Loucy (cell line): ENCODE measurements at regions not wholly inside any gene's neighbourhood (a gene's known extent, or its start where the extent isn't known, plus 50 kb on each side); places are given as distances from the start of the nearest gene placed in this dataset.

Experiments
- H2AFZ ChIP-seq: fragments of 200-600 bp; sonication (generic); 2 replicates; pipeline ENCODE4 v1.6.0; 2016; ENCODE audit warnings: antibody characterized with exemption, mild to moderate bottlenecking, low read length, moderate library complexity
- H3F3A ChIP-seq: fragments of 200-600 bp; 2 replicates; pipeline ENCODE4 v1.6.0; 2016; ENCODE audit warnings: antibody characterized with exemption, low read depth, mild to moderate bottlenecking
- H3K27me3 ChIP-seq: fragments of 200-600 bp; sonication (generic); 2 replicates; pipeline ENCODE4 v1.6.1; 2014; ENCODE audit warnings: low read length, mild to moderate bottlenecking; ENCODE audit not compliant: insufficient read depth, poor library complexity, severe bottlenecking
- H3K36me3 ChIP-seq: fragments of 200-600 bp; sonication (generic); 2 replicates; pipeline ENCODE4 v1.6.1; 2016; ENCODE audit warnings: low read length; ENCODE audit not compliant: insufficient read depth
- H3K4me1 ChIP-seq: fragments of 200-600 bp; sonication (generic); 2 replicates; pipeline ENCODE4 v1.5.1; 2014; ENCODE audit warnings: low read length, mild to moderate bottlenecking; ENCODE audit not compliant: insufficient read depth, poor library complexity, severe bottlenecking
- H3K4me2 ChIP-seq: fragments of 200-600 bp; sonication (generic); 2 replicates; pipeline ENCODE4 v1.6.0; 2014; ENCODE audit warnings: antibody characterized with exemption, low read length, low read depth, mild to moderate bottlenecking; ENCODE audit not compliant: poor library complexity, severe bottlenecking
- H3K4me3 ChIP-seq: fragments of 200-600 bp; sonication (generic); 2 replicates; pipeline ENCODE4 v1.5.1; 2014; ENCODE audit warnings: low read length, mild to moderate bottlenecking, mixed read lengths; ENCODE audit not compliant: poor library complexity, severe bottlenecking
- H3K79me2 ChIP-seq: fragments of 200-600 bp; sonication (generic); 2 replicates; pipeline ENCODE4 v1.6.1; 2014; ENCODE audit warnings: low read length; ENCODE audit not compliant: insufficient read depth
- H3K9ac ChIP-seq: fragments of 200-600 bp; sonication (generic); 2 replicates; pipeline ENCODE4 v1.6.0; 2014; ENCODE audit warnings: mild to moderate bottlenecking, low read depth, low read length, moderate library complexity; ENCODE audit not compliant: poor library complexity, severe bottlenecking
- H3K9me2 ChIP-seq: fragments of 200-600 bp; sonication (generic); replicated peaks from 2 replicates; pipeline ENCODE4 v1.6.1; 2016; ENCODE audit warnings: low read depth, low read length, mixed read lengths
- H3K9me3 ChIP-seq: fragments of 200-600 bp; sonication (generic); 2 replicates; pipeline ENCODE4 v1.6.1; 2014; ENCODE audit warnings: mild to moderate bottlenecking, antibody characterized with exemption, low read length, low read depth; ENCODE audit not compliant: insufficient read depth
- H4K20me1 ChIP-seq: fragments of 200-600 bp; sonication (generic); 2 replicates; pipeline ENCODE4 v1.6.0; 2014; ENCODE audit warnings: antibody characterized with exemption, low read length, mild to moderate bottlenecking; ENCODE audit not compliant: insufficient read depth, poor library complexity, severe bottlenecking
- EZH2phosphoT487 ChIP-seq: fragments of 200-600 bp; IDR thresholded peaks from 2 replicates; pipeline ENCODE4 v1.6.1; 2018; ENCODE audit warnings: antibody characterized with exemption, mild to moderate bottlenecking, moderate library complexity, borderline replicate concordance
- TF ChIP-seq, protein P1 (sequence below): fragments of 200-600 bp; sonication (generic); conservative IDR thresholded peaks from 2 replicates; pipeline ENCODE4 v1.5.1; 2014; ENCODE audit warnings: mild to moderate bottlenecking, antibody characterized with exemption, low read length

DNA sequence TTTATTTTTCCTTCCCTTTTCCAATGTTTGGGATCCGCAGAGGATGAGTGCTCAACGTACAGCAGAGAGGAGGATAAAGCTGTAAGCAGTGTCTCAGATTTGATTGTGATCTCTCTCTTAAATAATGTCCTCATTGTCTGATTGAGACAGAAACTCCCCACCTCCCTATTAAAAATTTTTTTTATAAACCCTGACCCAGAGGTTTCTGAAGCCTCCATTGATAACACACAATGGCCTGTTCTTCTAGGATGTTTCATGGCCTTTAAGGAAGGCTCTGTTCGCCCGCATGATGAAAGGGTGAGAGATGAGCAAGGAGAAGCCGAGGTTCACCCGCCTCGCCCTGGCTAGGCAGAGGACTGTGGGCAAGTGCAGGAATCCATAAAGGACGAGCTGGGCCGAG is 138.2 kb upstream of the GAS1 start:
- no peaks in the 10 kb centered on the region for H3K36me3 ChIP-seq
- no peak overlapping the region for H3K9ac ChIP-seq
- no peak overlapping the region for H3K4me2 ChIP-seq
- H3K79me2 ChIP-seq = no peaks in the 10 kb centered on the region
- no peaks in the 10 kb centered on the region for H3K27me3 ChIP-seq
- H4K20me1 ChIP-seq = no peaks in the 10 kb centered on the region
- TF ChIP-seq, protein P1, sequence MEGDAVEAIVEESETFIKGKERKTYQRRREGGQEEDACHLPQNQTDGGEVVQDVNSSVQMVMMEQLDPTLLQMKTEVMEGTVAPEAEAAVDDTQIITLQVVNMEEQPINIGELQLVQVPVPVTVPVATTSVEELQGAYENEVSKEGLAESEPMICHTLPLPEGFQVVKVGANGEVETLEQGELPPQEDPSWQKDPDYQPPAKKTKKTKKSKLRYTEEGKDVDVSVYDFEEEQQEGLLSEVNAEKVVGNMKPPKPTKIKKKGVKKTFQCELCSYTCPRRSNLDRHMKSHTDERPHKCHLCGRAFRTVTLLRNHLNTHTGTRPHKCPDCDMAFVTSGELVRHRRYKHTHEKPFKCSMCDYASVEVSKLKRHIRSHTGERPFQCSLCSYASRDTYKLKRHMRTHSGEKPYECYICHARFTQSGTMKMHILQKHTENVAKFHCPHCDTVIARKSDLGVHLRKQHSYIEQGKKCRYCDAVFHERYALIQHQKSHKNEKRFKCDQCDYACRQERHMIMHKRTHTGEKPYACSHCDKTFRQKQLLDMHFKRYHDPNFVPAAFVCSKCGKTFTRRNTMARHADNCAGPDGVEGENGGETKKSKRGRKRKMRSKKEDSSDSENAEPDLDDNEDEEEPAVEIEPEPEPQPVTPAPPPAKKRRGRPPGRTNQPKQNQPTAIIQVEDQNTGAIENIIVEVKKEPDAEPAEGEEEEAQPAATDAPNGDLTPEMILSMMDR = no peak
- TF ChIP-seq EZH2phosphoT487 = no peak
- H3K4me3 ChIP-seq = no peak overlapping the region
- no peaks in the 10 kb centered on the region for H3K4me1 ChIP-seq
- H3K9me2 ChIP-seq = no peaks in the 10 kb centered on the region
- no peaks in the 10 kb centered on the region for H3F3A ChIP-seq
- H3K9me3 ChIP-seq = no peaks in the 10 kb centered on the region
- H2AFZ ChIP-seq = no peak overlapping the region

DNA sequence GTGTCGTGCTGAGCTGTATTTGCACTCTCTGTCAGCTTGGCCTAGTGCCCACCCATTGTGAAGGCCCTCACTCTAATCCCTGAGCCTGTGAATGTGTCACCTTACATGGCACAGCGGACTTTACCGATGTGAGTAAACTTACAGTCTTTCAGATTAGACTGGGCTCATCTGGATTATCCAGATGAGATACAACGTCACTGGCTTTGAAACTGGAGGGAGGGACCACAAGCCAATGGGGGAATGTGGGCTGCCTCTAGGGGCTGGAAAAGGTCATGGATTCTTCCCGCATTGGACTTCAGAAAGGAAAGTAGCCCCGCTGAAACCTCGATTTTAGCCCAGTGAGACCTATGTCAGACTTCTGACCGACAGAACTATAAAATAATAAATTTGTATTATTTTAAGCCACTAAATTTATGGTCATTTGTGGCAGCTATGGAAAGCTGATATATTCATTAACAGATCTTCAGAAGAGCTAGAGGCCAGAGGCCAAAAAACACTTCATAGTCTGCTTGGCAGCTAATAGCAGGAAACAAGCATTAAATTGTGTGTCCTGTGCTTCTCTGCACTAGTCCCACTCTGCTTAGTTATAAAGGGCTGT is 139.0 kb upstream of the GAS1 start:
- H3K4me3 ChIP-seq = no peak overlapping the region
- no peak overlapping the region for H3K9ac ChIP-seq
- no peaks in the 10 kb centered on the region for H3K27me3 ChIP-seq
- no peaks in the 10 kb centered on the region for H3K4me1 ChIP-seq
- H3K4me2 ChIP-seq = no peak overlapping the region
- H4K20me1 ChIP-seq = no peaks in the 10 kb centered on the region
- H3F3A ChIP-seq = no peaks in the 10 kb centered on the region
- no peaks in the 10 kb centered on the region for H3K9me2 ChIP-seq
- H3K36me3 ChIP-seq = no peaks in the 10 kb centered on the region
- TF ChIP-seq, protein P1 = no peak
- no peak for TF ChIP-seq EZH2phosphoT487
- no peaks in the 10 kb centered on the region for H3K79me2 ChIP-seq
- H2AFZ ChIP-seq = no peak overlapping the region
- H3K9me3 ChIP-seq = no peaks in the 10 kb centered on the region

DNA sequence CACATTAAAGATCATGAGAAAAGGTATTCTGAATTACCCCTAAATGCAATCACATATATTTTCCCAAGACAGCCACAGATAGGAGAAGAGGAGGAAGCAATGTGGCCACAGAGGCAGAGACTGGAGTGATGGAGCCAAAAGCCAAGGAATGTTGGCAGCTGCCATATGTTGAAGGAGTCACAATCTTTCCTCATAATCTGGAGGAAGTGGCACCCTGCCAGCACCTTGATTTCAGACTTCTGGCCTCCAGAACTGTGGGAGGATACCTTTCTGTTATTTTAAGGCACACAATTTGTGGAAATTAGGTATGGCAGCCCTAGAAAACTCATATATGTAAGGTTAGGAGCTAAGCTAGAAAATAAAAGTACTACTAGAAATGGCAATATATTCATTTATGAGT is 139.9 kb upstream of the GAS1 start:
- no peaks in the 10 kb centered on the region for H4K20me1 ChIP-seq
- H3K4me2 ChIP-seq = no peak overlapping the region
- no peaks in the 10 kb centered on the region for H3K4me1 ChIP-seq
- TF ChIP-seq, protein P1 = no peak
- no peak for TF ChIP-seq EZH2phosphoT487
- no peaks in the 10 kb centered on the region for H3K36me3 ChIP-seq
- no peak overlapping the region for H3K4me3 ChIP-seq
- H3F3A ChIP-seq = no peaks in the 10 kb centered on the region
- H3K9ac ChIP-seq = no peak overlapping the region
- H3K9me2 ChIP-seq = no peaks in the 10 kb centered on the region
- no peaks in the 10 kb centered on the region for H3K27me3 ChIP-seq
- no peak overlapping the region for H2AFZ ChIP-seq
- H3K79me2 ChIP-seq = no peaks in the 10 kb centered on the region
- H3K9me3 ChIP-seq = no peaks in the 10 kb centered on the region
